Endodermal cell (in vitro differentiated cells): ENCODE measurements at regions not wholly inside any gene's neighbourhood (a gene's known extent, or its start where the extent isn't known, plus 50 kb on each side); places are given as distances from the start of the nearest gene placed in this dataset.

Source experiments
- DNase-seq: peaks from one replicate; pipeline ENCODE4 v3.0.0-alpha.2; 2017
- H3K27ac ChIP-seq: 2 replicates; pipeline ENCODE4 v1.5.1; 2013; ENCODE audit warnings: mild to moderate bottlenecking, low read depth, low read length, moderate library complexity
- H3K27me3 ChIP-seq: 2 replicates; pipeline ENCODE4 v1.6.1; 2013; ENCODE audit warnings: mild to moderate bottlenecking, low read length, moderate library complexity; ENCODE audit not compliant: insufficient read depth, control insufficient read depth, poor library complexity, severe bottlenecking
- H3K36me3 ChIP-seq: 2 replicates; pipeline ENCODE4 v1.7.0; 2013; ENCODE audit warnings: mild to moderate bottlenecking, low read length, moderate library complexity; ENCODE audit not compliant: control insufficient read depth, insufficient read depth
- H3K4me1 ChIP-seq: one replicate; pipeline ENCODE4 v1.7.0; 2013; ENCODE audit warnings: low read length; ENCODE audit not compliant: control insufficient read depth, insufficient read depth
- H3K4me3 ChIP-seq: 2 replicates; pipeline ENCODE4 v1.5.1; 2013; ENCODE audit warnings: mild to moderate bottlenecking, low read length, moderate library complexity
- H3K9ac ChIP-seq: 2 replicates; pipeline ENCODE4 v1.6.1; 2013; ENCODE audit warnings: mild to moderate bottlenecking, low read length, moderate library complexity; ENCODE audit not compliant: poor library complexity, severe bottlenecking; ENCODE audit errors: extremely low read depth
- H3K9me3 ChIP-seq: 2 replicates; pipeline ENCODE4 v1.6.1; 2013; ENCODE audit warnings: mild to moderate bottlenecking, low read length, moderate library complexity; ENCODE audit not compliant: control insufficient read depth
- H3K27ac Mint-ChIP-seq: 2 replicates; pipeline ENCODE4 v1.8.0; 2020; ENCODE audit warnings: mixed read lengths
- H3K27me3 Mint-ChIP-seq: 2 replicates; pipeline ENCODE4 v1.8.0; 2021; ENCODE audit warnings: mild to moderate bottlenecking, mixed read lengths; ENCODE audit not compliant: insufficient read depth
- H3K36me3 Mint-ChIP-seq: 2 replicates; pipeline ENCODE4 v1.8.0; 2020; ENCODE audit warnings: low read depth, mixed read lengths
- H3K4me1 Mint-ChIP-seq: 2 replicates; pipeline ENCODE4 v1.8.0; 2020; ENCODE audit warnings: mixed read lengths
- H3K4me3 Mint-ChIP-seq: 2 replicates; pipeline ENCODE4 v1.8.0; 2020; ENCODE audit warnings: mild to moderate bottlenecking, moderate library complexity, mixed read lengths
- H3K9me3 Mint-ChIP-seq: 2 replicates; pipeline ENCODE4 v1.8.0; 2020; ENCODE audit warnings: mild to moderate bottlenecking, mixed read lengths
- CTCF ChIP-seq: fragments of 200-600 bp; sonication (generic); conservative IDR thresholded peaks from 2 replicates; pipeline ENCODE4 v1.5.0; 2021; ENCODE audit warnings: antibody characterized with exemption, mild to moderate bottlenecking
- WGBS, 2 experiments: methylation state at CpG; one replicate each; pipeline versions ENCODE4 v1.1.5 to v1.1.7; 2013; ENCODE audit warnings: missing lambda C conversion rate in 2 of 2, mixed read lengths in 1 of 2; ENCODE audit not compliant: insufficient coverage in 1 of 2, insufficient read length in 1 of 2; 5-methylcytosine and 5-hydroxymethylcytosine counted together

DNA sequence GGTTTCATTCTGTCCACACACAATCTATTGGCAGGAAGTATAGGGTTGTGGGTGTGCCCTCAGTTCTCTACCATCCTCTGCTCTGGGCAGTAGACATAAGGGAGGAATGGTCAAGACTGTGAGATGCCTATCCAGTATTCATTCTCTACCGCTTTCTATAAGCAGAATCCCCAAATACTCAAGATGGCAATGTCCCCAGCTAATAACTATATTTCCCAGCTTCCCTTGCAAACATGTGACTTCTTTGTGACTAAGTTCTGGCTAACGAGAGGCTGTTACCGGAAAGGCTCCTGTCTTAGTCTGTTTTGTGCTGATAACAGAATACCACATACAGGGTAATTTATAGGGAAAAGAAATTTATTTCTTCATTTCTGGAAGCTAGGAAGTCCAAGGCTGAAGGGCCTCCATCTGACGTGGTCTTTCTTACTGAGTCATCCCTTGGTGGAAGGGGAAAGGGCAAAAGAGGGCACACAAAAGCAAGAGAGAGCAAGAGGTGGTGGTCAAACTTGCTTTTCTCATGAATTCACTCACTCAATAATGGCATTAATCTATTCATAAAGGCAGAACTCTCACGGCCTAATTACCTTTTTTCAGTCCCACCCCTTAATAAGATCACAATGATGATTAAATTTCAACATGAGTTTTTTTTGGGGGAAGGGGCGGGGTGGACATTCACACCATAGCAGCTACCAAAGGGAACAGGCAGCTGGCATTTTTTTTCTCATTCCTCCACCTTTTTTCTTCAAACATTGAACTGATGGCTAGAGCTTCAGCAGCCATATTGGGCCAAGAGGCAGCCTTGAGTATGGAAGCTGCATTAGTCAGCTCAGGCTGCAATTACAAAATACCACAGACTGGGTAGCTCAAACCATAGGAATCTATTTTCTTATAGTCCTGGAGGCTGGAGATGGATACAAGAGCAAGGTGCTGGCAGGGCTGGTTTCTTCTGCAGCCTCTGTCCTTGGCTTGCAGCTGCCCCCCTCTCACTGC, 109.7 kb upstream of the OR9Q1 start:
- Histone ChIP-seq H3K4me3 (no peak overlapping the region), H3K9me3 (no peaks in the 10 kb centered on the region), H3K27me3 (peaks cover 12% of the 10 kb centered on the region), H3K36me3 (no peaks in the 10 kb centered on the region), H3K9ac (no peak overlapping the region), H3K27ac (no peak overlapping the region), H3K4me1 (no peaks in the 10 kb centered on the region)
- Mint-ChIP-seq H3K9me3 (peaks cover 5% of the 10 kb centered on the region), H3K4me3 (no peak overlapping the region), H3K4me1 (peaks cover 8% of the 10 kb centered on the region), H3K27me3 (peaks cover 69% of the 10 kb centered on the region), H3K36me3 (no peaks in the 10 kb centered on the region), H3K27ac (no peak overlapping the region)
- no peak for TF ChIP-seq CTCF
- whole genome bisulfite sequencing, 2 experiments, result 90 to 93% methylated on average over 3 to 5 of the region's 6 CpGs
- no peak for DNase-seq

DNA sequence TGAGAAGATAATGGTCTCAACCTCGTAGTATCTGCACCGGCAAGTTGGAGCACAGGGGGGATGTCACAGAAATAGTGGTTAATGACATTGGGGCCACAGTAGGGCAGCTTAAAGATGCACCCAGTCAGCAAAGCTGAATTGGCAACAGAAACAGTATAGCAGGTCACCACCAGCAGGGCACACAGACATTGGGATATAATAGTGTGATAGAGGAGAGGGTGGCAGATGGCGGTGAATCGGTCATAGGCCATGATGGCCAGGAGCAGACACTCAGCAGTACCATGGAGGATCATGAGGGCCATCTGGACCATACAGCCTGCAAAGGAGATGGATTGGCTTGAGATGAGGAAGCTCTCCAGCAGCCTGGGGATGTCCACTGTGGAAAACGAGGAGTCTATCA, 106.0 kb upstream of the OR9Q1 start:
- H3K4me3 ChIP-seq, result no peak overlapping the region
- H3K27me3 Mint-ChIP-seq, result peaks cover 61% of the 10 kb centered on the region
- 97 to 98% methylated on average over 4 to 5 of the region's 5 CpGs for WGBS, 2 experiments

DNA sequence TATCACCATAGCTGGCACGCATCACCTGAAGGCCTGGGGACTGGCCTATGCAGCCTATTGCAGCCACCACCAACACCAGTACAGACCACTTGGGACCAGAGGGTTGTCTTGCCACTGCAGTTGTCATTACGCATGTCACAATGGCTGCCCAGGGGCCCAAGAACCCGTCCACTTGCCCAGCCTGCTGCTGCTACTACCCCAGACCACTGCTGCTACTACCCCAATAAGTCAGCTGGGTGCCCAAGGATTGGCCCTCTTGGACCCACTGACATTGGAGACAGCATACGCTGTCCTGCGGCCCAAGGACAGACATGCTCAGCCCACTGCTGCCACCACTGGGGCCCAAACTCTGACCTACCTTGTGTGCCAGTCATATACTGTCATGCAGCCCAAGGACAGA, 102.7 kb upstream of the OR9Q1 start:
- H3K4me3 Mint-ChIP-seq, result no peak overlapping the region
- no peaks in the 10 kb centered on the region for H3K36me3 Mint-ChIP-seq
- 60 to 93% methylated on average over 1 to 5 of the region's 5 CpGs for WGBS, 2 experiments

More for the DNA sequence above, 106.0 kb upstream of the OR9Q1 start:
- Mint-ChIP-seq H3K4me1 (peaks cover 8% of the 10 kb centered on the region), H3K4me3 (no peak overlapping the region), H3K27ac (no peak overlapping the region), H3K36me3 (no peaks in the 10 kb centered on the region), H3K9me3 (no peaks in the 10 kb centered on the region)
- no peak for DNase-seq
- Histone ChIP-seq H3K27ac (no peak overlapping the region), H3K9ac (no peak overlapping the region), H3K4me1 (no peaks in the 10 kb centered on the region), H3K36me3 (no peaks in the 10 kb centered on the region), H3K27me3 (peaks cover 31% of the 10 kb centered on the region), H3K9me3 (no peaks in the 10 kb centered on the region)
- no peak for TF ChIP-seq CTCF

More for the DNA sequence above, 102.7 kb upstream of the OR9Q1 start:
- no peaks in the 10 kb centered on the region for H3K4me1 ChIP-seq
- H3K4me3 ChIP-seq, result no peak overlapping the region
- H3K9ac ChIP-seq, result no peak overlapping the region
- peaks cover 50% of the 10 kb centered on the region for H3K27me3 Mint-ChIP-seq
- peaks cover 31% of the 10 kb centered on the region for H3K27me3 ChIP-seq
- TF ChIP-seq CTCF, result no peak
- no peaks in the 10 kb centered on the region for H3K9me3 Mint-ChIP-seq
- no peaks in the 10 kb centered on the region for H3K9me3 ChIP-seq
- DNase-seq, result no peak
- no peak overlapping the region for H3K27ac Mint-ChIP-seq
- no peak overlapping the region for H3K27ac ChIP-seq
- H3K36me3 ChIP-seq, result no peaks in the 10 kb centered on the region
- H3K4me1 Mint-ChIP-seq, result peaks cover 8% of the 10 kb centered on the region
